ENCODE measurements at regions not wholly inside any gene's neighbourhood (a gene's known extent, or its start where the extent isn't known, plus 50 kb on each side); places are given as distances from the start of the nearest gene placed in this dataset.
"Not testable (repeated sequence)": the region's sequence is repeated elsewhere in the genome, so short reads cannot be mapped to it uniquely, and the experiment has no call there.

DNA sequence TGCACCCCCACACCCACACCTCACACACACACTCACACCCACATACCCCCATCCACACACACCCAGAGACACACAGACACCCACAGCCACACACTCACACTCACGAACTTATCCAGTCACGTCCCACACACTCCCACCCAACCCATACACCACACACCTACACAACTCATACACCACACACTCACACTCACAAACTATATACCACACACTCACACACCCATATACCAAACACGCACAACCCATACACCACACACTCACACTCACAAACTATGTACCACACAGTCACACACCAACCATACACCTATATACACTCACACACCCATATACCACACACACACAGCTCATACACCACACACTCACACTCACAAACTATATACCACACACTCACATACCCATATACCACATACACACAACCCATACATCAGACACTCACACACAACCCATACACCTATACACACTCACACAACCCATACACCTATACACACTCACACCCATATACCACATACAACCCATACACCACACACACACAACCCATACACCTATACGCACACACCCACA, 162.4 kb downstream of the TMEM121 start:
- H3K9ac ChIP-seq (ENCODE audit: insufficient read length); H3K27ac ChIP-seq; DNase-seq (ENCODE audit: low read depth, low spot score); H3K36me3 ChIP-seq (ENCODE audit: insufficient read depth, low read length); H3K9me3 ChIP-seq (ENCODE audit: low read depth, low read length); H3K4me3 ChIP-seq: not testable (repeated sequence)

DNA sequence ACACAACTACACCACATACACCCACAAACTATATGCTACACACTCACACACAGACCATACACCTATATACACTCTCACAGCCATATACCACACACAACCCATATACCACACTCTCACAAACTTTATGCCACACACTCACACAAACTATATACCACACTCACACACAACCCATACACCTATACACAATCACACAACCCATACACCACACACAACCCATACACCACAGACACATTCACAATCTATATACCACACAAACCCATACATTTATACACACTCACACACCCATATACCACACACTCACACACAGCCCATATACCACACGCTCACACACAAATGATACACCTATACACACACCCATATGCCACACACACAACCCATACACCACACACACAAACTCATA, 163.3 kb downstream of the TMEM121 start:
- no peak for TF ChIP-seq POLR2AphosphoS5 (IDR thresholded peaks at IDR 0.05; ENCODE audit: borderline replicate concordance, low read depth, low read length)
- Histone ChIP-seq H3K9ac (ENCODE audit: insufficient read length) (no peak overlapping the region), H3K9me3 (ENCODE audit: low read depth, low read length) (no peaks in the 10 kb centered on the region), H3K4me3 (no peak overlapping the region), H3K27ac (no peak overlapping the region), H3K36me3 (ENCODE audit: insufficient read depth, low read length) (no peaks in the 10 kb centered on the region)
- DNase-seq (ENCODE audit: low read depth, low spot score) = no peak

- no peak for DNase-seq (ENCODE audit: low read depth, low spot score)
- no peak overlapping the region for H3K4me3 ChIP-seq
- H3K9ac ChIP-seq (ENCODE audit: insufficient read length) = no peak overlapping the region
- H3K36me3 ChIP-seq (ENCODE audit: insufficient read depth, low read length) = no peaks in the 10 kb centered on the region
- no peak for TF ChIP-seq EZH2 (IDR thresholded peaks at IDR 0.05)
- no peak for TF ChIP-seq FOXP2 (optimal IDR thresholded peaks at IDR 0.05; ENCODE audit: control extremely low read depth, extremely low read length, insufficient read depth)
- TF ChIP-seq POLR2AphosphoS5 (IDR thresholded peaks at IDR 0.05; ENCODE audit: borderline replicate concordance, low read depth, low read length) = no peak
- H3K27ac ChIP-seq = no peak overlapping the region
- no peaks in the 10 kb centered on the region for H3K9me3 ChIP-seq (ENCODE audit: low read depth, low read length)
These were observed 164.3 kb downstream of the TMEM121 start for GRCh38 chr14:105690671-105691070.

- not testable (repeated sequence) for DNase-seq (ENCODE audit: low read depth, low spot score); H3K9ac ChIP-seq (ENCODE audit: insufficient read length); H3K9me3 ChIP-seq (ENCODE audit: low read depth, low read length); H3K27ac ChIP-seq; H3K36me3 ChIP-seq (ENCODE audit: insufficient read depth, low read length); H3K4me3 ChIP-seq
These were observed 165.1 kb downstream of the TMEM121 start for GRCh38 chr14:105691321-105692109.

DNA sequence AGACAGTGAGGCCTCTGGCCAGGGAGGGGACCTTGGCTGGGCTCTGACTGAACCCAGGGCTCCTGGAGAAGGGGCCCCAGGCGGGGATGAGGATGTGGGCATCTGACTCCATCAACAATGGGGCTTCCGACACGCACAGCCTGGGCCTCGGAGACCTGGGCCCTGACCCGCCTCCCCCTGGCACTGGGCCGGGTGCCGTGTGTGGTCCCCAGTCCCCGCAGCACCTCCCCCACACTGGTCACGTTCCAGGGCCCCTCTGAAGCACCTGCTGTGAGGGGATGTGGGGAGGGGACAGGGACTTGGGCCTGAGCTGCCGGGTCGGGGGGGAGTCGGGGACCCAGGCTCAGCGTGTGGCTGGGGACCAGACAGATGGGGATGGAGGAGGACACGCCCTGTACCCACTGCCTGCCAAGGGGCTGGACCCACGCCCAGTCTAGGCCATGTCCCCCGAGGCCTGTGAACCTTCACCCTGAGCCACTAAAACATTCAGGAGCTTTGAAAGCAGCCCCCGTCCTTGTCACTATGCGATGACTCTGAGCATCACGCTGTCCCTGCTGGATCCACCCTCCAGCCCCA, 165.8 kb downstream of the TMEM121 start:
- not testable (repeated sequence) for H3K4me3 ChIP-seq; DNase-seq (ENCODE audit: low read depth, low spot score); H3K27ac ChIP-seq; H3K36me3 ChIP-seq (ENCODE audit: insufficient read depth, low read length); H3K9ac ChIP-seq (ENCODE audit: insufficient read length); H3K9me3 ChIP-seq (ENCODE audit: low read depth, low read length)

DNA sequence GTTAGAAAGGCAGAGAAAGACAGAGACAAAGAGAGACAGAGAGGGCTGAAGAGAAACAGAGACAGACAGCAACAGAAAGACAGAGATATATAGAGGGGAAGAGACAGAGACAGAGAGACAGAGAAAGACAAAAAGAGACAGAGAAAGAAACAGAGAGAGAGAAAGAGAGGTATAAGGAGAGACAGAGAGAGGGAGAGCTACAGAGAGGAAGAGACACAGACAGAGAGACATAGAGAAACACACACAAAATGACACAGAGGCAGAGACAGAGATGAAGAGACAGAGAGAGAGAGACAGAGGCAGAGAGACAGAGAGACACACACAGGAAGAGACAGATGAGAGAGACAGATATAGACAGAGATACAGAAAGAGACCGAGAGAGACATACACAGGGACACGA, 168.6 kb downstream of the TMEM121 start:
- H3K36me3 ChIP-seq (ENCODE audit: insufficient read depth, low read length) = no peaks in the 10 kb centered on the region
- TF ChIP-seq FOXP2 (optimal IDR thresholded peaks at IDR 0.05; ENCODE audit: control extremely low read depth, extremely low read length, insufficient read depth) (no peak), POLR2AphosphoS5 (IDR thresholded peaks at IDR 0.05; ENCODE audit: borderline replicate concordance, low read depth, low read length) (no peak), EZH2 (IDR thresholded peaks at IDR 0.05) (no peak)
- H3K27ac ChIP-seq = no peak overlapping the region
- H3K9me3 ChIP-seq (ENCODE audit: low read depth, low read length) = no peaks in the 10 kb centered on the region
- H3K9ac ChIP-seq (ENCODE audit: insufficient read length) = no peak overlapping the region
- DNase-seq (ENCODE audit: low read depth, low spot score) = no peak
- H3K4me3 ChIP-seq = no peak overlapping the region

DNA sequence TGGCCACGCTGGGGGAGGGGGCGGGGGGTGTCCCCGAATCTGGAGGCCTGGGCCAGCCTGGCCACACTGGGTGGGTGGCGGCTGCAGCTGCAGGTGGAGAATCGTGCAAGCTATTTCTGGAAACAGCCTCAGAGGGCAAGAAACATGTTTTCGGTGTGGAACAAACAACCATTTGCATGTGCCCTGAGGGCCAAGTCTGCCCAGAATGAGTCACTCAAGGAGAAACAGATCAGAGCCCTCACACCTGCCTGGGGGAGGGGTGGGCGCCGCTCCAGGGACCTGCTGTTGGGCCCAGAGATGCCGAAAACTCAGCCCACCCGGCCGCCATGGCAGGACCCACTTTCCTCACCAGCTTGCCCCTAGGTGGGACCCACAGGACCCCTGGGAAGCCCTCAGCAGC, 170.0 kb downstream of the TMEM121 start:
- H3K36me3 ChIP-seq (ENCODE audit: insufficient read depth, low read length); DNase-seq (ENCODE audit: low read depth, low spot score); H3K27ac ChIP-seq; H3K9me3 ChIP-seq (ENCODE audit: low read depth, low read length); H3K9ac ChIP-seq (ENCODE audit: insufficient read length); H3K4me3 ChIP-seq: not testable (repeated sequence)

GRCh38 chr14:105697414-105697813, 171.0 kb downstream of the TMEM121 start:
- not testable (repeated sequence) for H3K36me3 ChIP-seq (ENCODE audit: insufficient read depth, low read length); H3K4me3 ChIP-seq; H3K9ac ChIP-seq (ENCODE audit: insufficient read length); H3K9me3 ChIP-seq (ENCODE audit: low read depth, low read length); H3K27ac ChIP-seq; DNase-seq (ENCODE audit: low read depth, low spot score)

DNA sequence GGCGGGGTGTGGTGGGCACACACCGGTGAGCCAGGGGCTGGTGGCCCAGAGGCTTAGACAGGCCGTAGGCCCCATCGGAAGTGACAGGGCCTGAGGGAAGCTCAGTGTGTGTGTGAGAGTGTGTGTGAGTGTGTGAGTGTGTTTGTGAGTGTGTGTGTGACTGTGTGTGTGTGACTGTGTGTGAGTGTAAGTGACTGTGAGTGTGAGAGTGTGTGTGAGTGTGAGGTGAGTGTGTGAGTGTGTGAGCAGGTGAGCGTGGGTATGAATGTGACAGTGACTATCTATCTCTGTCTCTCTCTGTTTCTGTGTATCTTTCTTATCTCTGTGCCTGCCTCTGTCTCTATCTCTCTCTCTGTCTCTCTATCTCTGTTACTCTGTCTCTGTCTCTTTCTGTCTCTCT, 171.6 kb downstream of the TMEM121 start:
- not testable (repeated sequence) for H3K4me3 ChIP-seq; H3K9ac ChIP-seq (ENCODE audit: insufficient read length); H3K27ac ChIP-seq; H3K9me3 ChIP-seq (ENCODE audit: low read depth, low read length); H3K36me3 ChIP-seq (ENCODE audit: insufficient read depth, low read length); DNase-seq (ENCODE audit: low read depth, low spot score)

- H3K27ac ChIP-seq; H3K4me3 ChIP-seq; H3K9ac ChIP-seq (ENCODE audit: insufficient read length); H3K9me3 ChIP-seq (ENCODE audit: low read depth, low read length); DNase-seq (ENCODE audit: low read depth, low spot score); H3K36me3 ChIP-seq (ENCODE audit: insufficient read depth, low read length): not testable (repeated sequence)
These were observed 172.7 kb downstream of the TMEM121 start for GRCh38 chr14:105698940-105699556.

DNA sequence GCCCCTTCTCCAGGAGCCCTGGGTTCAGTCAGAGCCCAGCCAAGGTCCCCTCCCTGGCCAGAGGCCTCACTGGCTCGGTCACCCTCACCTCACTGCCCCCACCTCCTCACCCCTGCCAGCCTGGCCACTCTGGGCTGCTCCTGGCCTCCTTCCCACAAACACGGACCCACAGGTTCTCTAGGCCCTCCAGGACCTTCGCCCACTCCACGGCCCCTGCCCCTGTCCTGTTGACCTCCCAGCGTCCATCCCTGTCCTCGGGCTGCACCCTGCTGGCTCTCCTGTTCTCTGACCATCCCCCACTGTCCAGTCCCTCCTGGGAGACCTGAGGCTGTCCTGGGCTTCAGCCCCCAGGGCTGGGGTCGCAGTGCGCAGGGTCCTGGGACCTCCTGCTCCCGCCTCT, 173.3 kb downstream of the TMEM121 start:
- H3K9me3 ChIP-seq (ENCODE audit: low read depth, low read length); H3K4me3 ChIP-seq; H3K9ac ChIP-seq (ENCODE audit: insufficient read length); DNase-seq (ENCODE audit: low read depth, low spot score); H3K36me3 ChIP-seq (ENCODE audit: insufficient read depth, low read length); H3K27ac ChIP-seq: not testable (repeated sequence)

GRCh38 chr14:105700146-105700545, 173.8 kb downstream of the TMEM121 start:
- H3K9me3 ChIP-seq (ENCODE audit: low read depth, low read length); H3K27ac ChIP-seq; H3K9ac ChIP-seq (ENCODE audit: insufficient read length); DNase-seq (ENCODE audit: low read depth, low spot score); H3K4me3 ChIP-seq; H3K36me3 ChIP-seq (ENCODE audit: insufficient read depth, low read length): not testable (repeated sequence)

Data from SK-N-MC (cell line).